PFSK-1 (cell line): ENCODE measurements at regions not wholly inside any gene's neighbourhood (a gene's known extent, or its start where the extent isn't known, plus 50 kb on each side); places are given as distances from the start of the nearest gene placed in this dataset.

ENCODE experiments used
- FOXP2 ChIP-seq: optimal IDR thresholded peaks from 2 replicates; pipeline ENCODE3; 2011; ENCODE audit warnings: borderline replicate concordance, control low read depth, inconsistent platforms; ENCODE audit not compliant: insufficient read depth; ENCODE audit errors: extremely low read length, extremely low read depth
- POLR2AphosphoS5 ChIP-seq: IDR thresholded peaks from 2 replicates; pipeline ENCODE4 v1.6.1; 2012; ENCODE audit warnings: low read depth, mild to moderate bottlenecking, control low read depth, low read length, moderate library complexity
- REST ChIP-seq, 2 experiments: IDR thresholded peaks; 2 replicates each; pipeline versions ENCODE4 v1.6.1 to v1.8.0; 2011 to 2012; ENCODE audit warnings: low read depth in 2 of 2, low read length in 2 of 2, control low read depth in 1 of 2, inconsistent platforms in 1 of 2, mild to moderate bottlenecking in 1 of 2, moderate library complexity in 1 of 2; ENCODE audit not compliant: insufficient read depth in 1 of 2
- SIN3A ChIP-seq: IDR thresholded peaks from 2 replicates; pipeline ENCODE4 v1.6.1; 2012; ENCODE audit warnings: mild to moderate bottlenecking, low read length, moderate library complexity, borderline replicate concordance; ENCODE audit not compliant: insufficient read depth
- TAF1 ChIP-seq: IDR thresholded peaks from 2 replicates; pipeline ENCODE4 v1.6.1; 2012; ENCODE audit warnings: low read length, control low read depth, borderline replicate concordance; ENCODE audit not compliant: insufficient read depth

DNA sequence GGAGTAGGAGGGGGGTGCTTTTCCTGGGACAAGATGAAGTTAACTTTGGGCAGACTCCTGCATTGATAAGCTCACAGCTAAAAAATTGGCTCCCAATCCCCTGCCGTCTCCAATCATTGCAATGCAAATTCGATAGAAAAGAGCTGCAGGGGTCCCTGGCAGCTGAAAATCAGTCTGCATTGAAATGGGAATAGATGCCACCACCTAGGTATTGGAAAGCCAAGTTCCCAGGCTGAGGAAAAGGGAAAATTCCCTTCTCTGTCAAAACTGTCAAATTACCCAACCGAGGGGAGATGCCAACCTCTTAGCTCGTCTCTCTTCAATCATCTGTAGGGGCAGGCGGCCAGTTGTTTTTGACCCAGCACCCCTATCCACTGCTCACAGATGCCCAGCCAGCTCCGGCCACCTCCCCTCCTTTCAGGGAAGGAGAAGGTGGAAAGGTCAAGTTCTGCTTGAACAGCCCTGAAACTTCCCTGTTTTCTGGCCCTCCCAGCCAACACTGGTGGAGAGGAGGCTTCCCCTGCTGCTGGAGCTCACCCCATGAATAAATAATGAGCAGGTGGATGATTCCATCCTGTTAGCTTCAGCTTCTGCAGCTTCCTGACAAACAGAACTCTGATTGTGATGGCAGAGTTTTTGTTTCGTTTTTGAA, 916.3 kb downstream of the TBC1D22A start:
- TF ChIP-seq REST (IDR thresholded peaks at IDR 0.05; ENCODE audit: insufficient read depth in 1 of 2, low read depth in 2 of 2, low read length in 2 of 2) = no peak
- TF ChIP-seq TAF1 = no peak
- TF ChIP-seq POLR2AphosphoS5 = no peak
- TF ChIP-seq SIN3A = no peak
- TF ChIP-seq FOXP2 = no peak
